A549 (cell line): ENCODE measurements at regions not wholly inside any gene's neighbourhood (a gene's known extent, or its start where the extent isn't known, plus 50 kb on each side); places are given as distances from the start of the nearest gene placed in this dataset.

ENCODE experiments used
- ATAC-seq, 2 experiments: fragments of 200-7000 bp in 1 of 2; fragments of >200 bp in 1 of 2; cut with Nextera tagmentation in 1 of 2; cut with Tn5 transposase in 1 of 2; 3 replicates each; pipeline versions ENCODE4 v1.8.0 to v1.9.1; 2018 to 2020; ENCODE audit warnings: mild to moderate bottlenecking in 1 of 2, moderate library complexity in 1 of 2
- CTCF ChIA-PET: fragments of 300-600 bp; sonication (Branson Sonifier 250); formaldehyde crosslinking; extraction: SDS; loops from one replicate; lab custom pipeline; 2021; ENCODE audit warnings: antibody characterized with exemption, inconsistent platforms; lab: Yijun Ruan, JAX
- POLR2A ChIA-PET: fragments of 350-600 bp; formaldehyde crosslinking; extraction: SDS; loops from one replicate; lab custom pipeline; 2021; ENCODE audit warnings: antibody characterized with exemption, inconsistent platforms; lab: Yijun Ruan, JAX
- DNase-seq, 2 experiments: peaks; one replicate each; pipeline versions ENCODE4 v3.0.0 to v3.0.0-alpha.2; 2011 to 2016; ENCODE audit warnings: low read depth in 1 of 2, low spot score in 1 of 2
- FAIRE-seq: peaks from 2 replicates; lab custom pipeline; 2011; peaks lifted over from hg19 to GRCh38; lab: Jason Lieb, UNC
- H3K27ac ChIP-seq, 2 experiments: fragments of >200 bp; sonication (Bioruptor Twin); formaldehyde crosslinking; 3 replicates each; pipeline ENCODE4 v1.5.1; 2016 to 2017
- H3K4me1 ChIP-seq: fragments of >200 bp; sonication (Bioruptor Twin); formaldehyde crosslinking; 3 replicates; pipeline ENCODE4 v1.6.1; 2016
- H3K4me2 ChIP-seq: fragments of >200 bp; sonication (Bioruptor Twin); formaldehyde crosslinking; 3 replicates; pipeline ENCODE4 v1.6.1; 2016
- H3K4me3 ChIP-seq: fragments of >200 bp; sonication (Bioruptor Twin); formaldehyde crosslinking; 3 replicates; pipeline ENCODE4 v1.5.1; 2016
- H3K9me3 ChIP-seq: fragments of >200 bp; sonication (Bioruptor Twin); formaldehyde crosslinking; 3 replicates; pipeline ENCODE4 v1.6.1; 2016
- CBX2 ChIP-seq: fragments of 200-600 bp; sonication (generic); IDR thresholded peaks from 2 replicates; pipeline ENCODE4 v1.6.1; 2016; ENCODE audit warnings: low read depth, mild to moderate bottlenecking, borderline replicate concordance
- CTCF ChIP-seq: fragments of >200 bp; sonication (Bioruptor Twin); formaldehyde crosslinking; IDR thresholded peaks from 3 replicates; pipeline ENCODE4 v1.5.1; 2016
- E2F6 ChIP-seq: IDR thresholded peaks from 2 replicates; pipeline ENCODE4 v1.6.1; 2012; ENCODE audit warnings: low read depth, borderline replicate concordance
- EHF ChIP-seq: fragments of 250-450 bp; sonication (Bioruptor Pico); IDR thresholded peaks from 2 replicates; pipeline ENCODE4 v1.5.0; 2020; ENCODE audit warnings: mild to moderate bottlenecking
- EP300 ChIP-seq, 2 experiments: fragments of >200 bp; sonication (Bioruptor Twin); formaldehyde crosslinking; IDR thresholded peaks; 2 replicates in 1 of 2; 3 replicates in 1 of 2; pipeline ENCODE4 v1.6.1; 2016 to 2017
- ESRRA ChIP-seq: fragments of 150-350 bp; IDR thresholded peaks from 2 replicates; pipeline ENCODE4 v1.6.1; 2014; ENCODE audit warnings: mild to moderate bottlenecking, low read length, borderline replicate concordance
- FOSB ChIP-seq: fragments of 250-450 bp; sonication (Bioruptor Pico); IDR thresholded peaks from 2 replicates; pipeline ENCODE4 v1.5.0; 2020; ENCODE audit warnings: mild to moderate bottlenecking, moderate library complexity
- GATA3 ChIP-seq: IDR thresholded peaks from 2 replicates; pipeline ENCODE4 v1.6.1; 2012; ENCODE audit warnings: borderline replicate concordance
- HEYL ChIP-seq: fragments of 250-450 bp; sonication (Bioruptor Pico); IDR thresholded peaks from 2 replicates; pipeline ENCODE4 v1.8.0; 2021; ENCODE audit warnings: mild to moderate bottlenecking, moderate library complexity
- JUNB ChIP-seq: fragments of >200 bp; sonication (Bioruptor Twin); formaldehyde crosslinking; IDR thresholded peaks from 2 replicates; pipeline ENCODE4 v1.6.1; 2016
- KDM1A ChIP-seq: fragments of 200-600 bp; sonication (generic); IDR thresholded peaks from 2 replicates; pipeline ENCODE4 v1.6.1; 2016; ENCODE audit warnings: low read depth, mild to moderate bottlenecking
- KDM5A ChIP-seq: fragments of 200-600 bp; sonication (generic); IDR thresholded peaks from 2 replicates; pipeline ENCODE4 v1.6.1; 2016; ENCODE audit warnings: antibody characterized with exemption, mild to moderate bottlenecking
- MAFK ChIP-seq: fragments of 450-650 bp; IDR thresholded peaks from 2 replicates; pipeline ENCODE4 v1.6.1; 2014; ENCODE audit not compliant: partially characterized antibody
- NFE2L2 ChIP-seq: fragments of 150-350 bp; conservative IDR thresholded peaks from 2 replicates; pipeline ENCODE4 v1.6.1; 2014; ENCODE audit warnings: low read length
- RARB ChIP-seq: fragments of 250-450 bp; sonication (Bioruptor Pico); IDR thresholded peaks from 2 replicates; pipeline ENCODE4 v1.8.0; 2021; ENCODE audit warnings: mild to moderate bottlenecking, moderate library complexity
- TP53 ChIP-seq: fragments of 250-450 bp; sonication (Bioruptor Pico); IDR thresholded peaks from 2 replicates; pipeline ENCODE4 v1.5.0; 2021; ENCODE audit warnings: mild to moderate bottlenecking, moderate library complexity
- ZC3H11A ChIP-seq: fragments of 450-650 bp; IDR thresholded peaks from 2 replicates; pipeline ENCODE4 v1.6.1; 2014; ENCODE audit warnings: antibody characterized with exemption, mild to moderate bottlenecking
- WGBS: methylation state at CpG from one replicate; pipeline ENCODE4 v1.1.6; 2017; ENCODE audit errors: missing lambda C conversion rate; 5-methylcytosine and 5-hydroxymethylcytosine counted together

- no peak for ATAC-seq
- 36% methylated on average over 1 of the region's 1 CpG for WGBS
- DNase-seq, result no peak
- TF ChIP-seq FOSB (CRISPR knock-in tag), result no peak
- no peak for TF ChIP-seq CTCF
- TF ChIP-seq NFE2L2, result no peak
- no peak for TF ChIP-seq E2F6
- TF ChIP-seq JUNB, result no peak
- no peak for TF ChIP-seq EHF (CRISPR knock-in tag)
- TF ChIP-seq HEYL (CRISPR knock-in tag), result no peak
- no peak for TF ChIP-seq KDM5A
- no peak for TF ChIP-seq CBX2
- TF ChIP-seq TP53, result no peak
- TF ChIP-seq ZC3H11A, result no peak
- TF ChIP-seq EP300 (IDR thresholded peaks at IDR 0.05), result no peak
- Histone ChIP-seq H3K9me3 (no peaks in the 10 kb centered on the region), H3K4me1 (no peaks in the 10 kb centered on the region), H3K4me2 (no peak overlapping the region), H3K27ac (no peak overlapping the region), H3K4me3 (no peak overlapping the region)
- FAIRE-seq, result no peak
- POLR2A ChIA-PET, result no interaction called here
- CTCF ChIA-PET, result no interaction called here
Observed at GRCh38 chr2:167534443-167534842, 646.2 kb downstream of the XIRP2 start.

- ATAC-seq (no peak), DNase-seq (no peak), FAIRE-seq (no peak)
- CTCF ChIA-PET, result no interaction called here
- Histone ChIP-seq H3K4me1 (no peaks in the 10 kb centered on the region), H3K4me2 (no peak overlapping the region), H3K4me3 (no peak overlapping the region), H3K9me3 (no peaks in the 10 kb centered on the region), H3K27ac (no peak overlapping the region)
- POLR2A ChIA-PET, result no interaction called here
- TF ChIP-seq MAFK, result peak; percentile 78
- TF ChIP-seq EHF (CRISPR knock-in tag), result no peak
- TF ChIP-seq KDM1A, result no peak
- TF ChIP-seq RARB (CRISPR knock-in tag), result no peak
- no peak for TF ChIP-seq EP300 (IDR thresholded peaks at IDR 0.05)
- 39% methylated on average over 2 of the region's 2 CpGs for WGBS
Observed at GRCh38 chr2:167524786-167525185, 636.5 kb downstream of the XIRP2 start.

GRCh38 chr2:167510071-167510759 lies 621.9 kb downstream of the XIRP2 start:
- POLR2A ChIA-PET, result no interaction called here
- no peaks in the 10 kb centered on the region for H3K9me3 ChIP-seq
- H3K4me2 ChIP-seq, result peak overlapping the region; percentile 47; the same call in 2 of the 3 replicates
- no peak overlapping the region for H3K4me3 ChIP-seq
- DNase-seq (peak in 1 of 2 experiments; percentile 60), ATAC-seq (peak in 1 of 2 experiments; percentile 90; a peak in 3 of 6 replicates), FAIRE-seq (no peak)
- no peaks in the 10 kb centered on the region for H3K4me1 ChIP-seq
- CTCF ChIA-PET, result no interaction called here
- no peak for TF ChIP-seq ESRRA
- peak; percentile 64 for TF ChIP-seq GATA3
- H3K27ac ChIP-seq, result no peak overlapping the region
- WGBS, result 5% methylated on average over 2 of the region's 2 CpGs

GRCh38 chr2:167509586-167509985 lies 621.3 kb downstream of the XIRP2 start:
- no peaks in the 10 kb centered on the region for H3K4me1 ChIP-seq
- no peak overlapping the region for H3K4me3 ChIP-seq
- FAIRE-seq (no peak), ATAC-seq (peak; percentile 66 to 94; a peak in 5 of 6 replicates), DNase-seq (peak in 1 of 2 experiments; percentile 72)
- POLR2A ChIA-PET, result no interaction called here
- CTCF ChIA-PET, result no interaction called here
- H3K4me2 ChIP-seq, result peak overlapping the region; percentile 47; the same call in 2 of the 3 replicates
- peak overlapping the region in 1 of 2 experiments; percentile 42; a peak in 1 of 6 replicates for H3K27ac ChIP-seq
- peak; percentile 46; the same call in 1 of the 2 replicates for TF ChIP-seq GATA3
- no peak for TF ChIP-seq KDM1A
- no peaks in the 10 kb centered on the region for H3K9me3 ChIP-seq
- WGBS, result 3% methylated on average over 4 of the region's 4 CpGs
